Myocyte (in vitro differentiated cells): ENCODE measurements at regions not wholly inside any gene's neighbourhood (a gene's known extent, or its start where the extent isn't known, plus 50 kb on each side); places are given as distances from the start of the nearest gene placed in this dataset.
A peak's percentile ranks its signal among the peaks of the same experiment; 100 is the strongest.

Source experiments
- DNase-seq: peaks from one replicate; pipeline ENCODE4 v3.0.0-alpha.2; 2012; ENCODE audit warnings: low read depth

DNA sequence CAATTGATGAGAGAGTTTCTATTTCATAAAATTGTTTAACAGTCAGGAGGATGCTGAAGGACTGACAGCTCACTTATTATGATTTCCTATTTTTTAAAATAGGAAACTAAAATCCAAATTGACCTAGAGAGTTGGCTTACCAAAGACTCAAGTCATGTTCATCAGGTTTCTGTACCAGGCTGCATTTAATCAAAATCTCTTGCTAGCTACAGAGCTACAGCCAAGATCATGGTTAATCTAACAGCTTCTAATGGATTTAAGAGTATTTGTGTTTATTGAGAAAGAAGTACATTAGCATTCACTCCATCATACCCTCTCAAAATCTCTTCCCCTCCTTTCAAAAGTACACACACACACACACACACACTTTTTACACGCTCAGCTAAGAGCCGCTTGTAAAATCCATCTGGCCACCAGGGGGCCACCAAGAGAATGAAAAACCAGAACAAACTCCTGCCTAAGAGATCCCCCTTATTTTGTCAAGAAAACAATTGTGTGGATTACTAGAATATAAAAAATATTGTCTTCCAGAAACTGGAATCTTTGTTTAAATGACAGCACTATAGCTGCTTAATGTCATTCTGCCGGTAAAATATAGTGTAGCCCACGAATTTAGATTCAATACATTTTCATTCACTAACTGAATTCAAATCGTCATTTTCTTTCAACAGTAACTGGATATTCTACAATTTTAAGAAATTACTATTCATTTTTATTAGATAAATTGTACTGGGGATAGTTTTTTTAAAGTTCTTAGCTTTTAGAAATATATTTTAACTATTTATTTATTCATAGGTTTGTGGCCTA is 334.0 kb downstream of the BTG1 start:
- peak; percentile 76 for DNase-seq

DNA sequence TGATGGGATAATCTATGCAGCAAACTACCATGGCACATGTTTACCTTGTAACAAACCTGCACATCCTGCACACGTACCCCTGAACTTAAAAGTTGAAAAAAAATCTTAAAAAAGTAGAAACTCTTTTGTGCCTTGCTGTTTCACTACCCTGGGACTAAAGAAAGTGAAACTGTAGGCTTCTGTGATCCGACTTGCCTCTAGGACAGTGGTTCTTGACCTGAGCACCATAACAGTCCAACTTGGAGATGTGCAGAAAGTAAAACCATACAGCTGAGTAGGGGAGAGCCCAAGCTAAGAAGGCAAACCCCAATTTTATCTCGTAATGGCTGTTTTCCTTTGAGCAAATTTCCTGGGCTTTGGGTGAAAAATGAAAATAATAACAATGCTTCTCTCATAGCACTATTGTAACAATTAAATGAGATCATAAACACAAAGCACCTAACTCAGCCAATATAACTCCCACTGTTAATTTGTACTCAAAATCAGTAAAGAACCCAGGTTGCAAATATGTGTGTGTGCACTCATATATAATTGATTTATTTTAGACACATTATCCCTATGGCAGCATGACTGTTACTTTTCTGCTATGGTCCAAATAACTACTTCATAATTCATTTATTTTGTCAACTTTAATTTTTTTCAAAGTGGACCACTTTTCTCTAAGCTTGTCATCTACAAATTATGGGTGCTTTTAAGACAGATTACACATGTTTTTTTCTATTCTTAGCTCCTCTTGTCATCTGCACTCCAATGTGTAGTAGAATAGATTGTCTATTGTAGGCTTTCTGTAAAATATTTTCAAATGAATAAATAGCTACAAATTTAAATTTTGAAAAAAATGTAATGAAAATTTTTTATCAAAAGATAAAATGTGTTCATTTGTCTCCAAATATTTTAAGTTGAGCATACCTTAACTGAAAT is 334.9 kb downstream of the BTG1 start:
- DNase-seq, result no peak

- no peak for DNase-seq
Measured at GRCh38 chr12:91810077-91810476, 335.6 kb downstream of the BTG1 start.

DNA sequence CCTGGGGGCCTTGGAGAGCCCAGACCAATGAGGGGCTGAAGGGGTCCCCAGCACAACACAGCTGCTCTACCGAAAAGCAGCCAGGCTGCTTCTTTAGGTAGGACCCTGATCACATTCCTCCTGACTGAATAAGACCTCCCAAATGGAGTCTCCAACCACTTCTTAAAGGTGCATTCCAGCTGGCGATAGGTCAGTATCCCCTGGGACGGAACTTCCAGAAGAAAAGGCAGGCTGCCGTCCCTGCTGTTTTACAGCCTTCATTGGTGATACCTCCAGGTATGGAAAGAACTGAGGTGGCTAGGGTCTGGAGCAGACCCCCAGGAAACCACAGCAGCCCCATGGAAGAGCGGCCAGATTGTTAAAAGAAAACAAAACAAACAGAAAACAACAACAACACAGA is 340.6 kb downstream of the BTG1 start:
- DNase-seq, result no peak

DNA sequence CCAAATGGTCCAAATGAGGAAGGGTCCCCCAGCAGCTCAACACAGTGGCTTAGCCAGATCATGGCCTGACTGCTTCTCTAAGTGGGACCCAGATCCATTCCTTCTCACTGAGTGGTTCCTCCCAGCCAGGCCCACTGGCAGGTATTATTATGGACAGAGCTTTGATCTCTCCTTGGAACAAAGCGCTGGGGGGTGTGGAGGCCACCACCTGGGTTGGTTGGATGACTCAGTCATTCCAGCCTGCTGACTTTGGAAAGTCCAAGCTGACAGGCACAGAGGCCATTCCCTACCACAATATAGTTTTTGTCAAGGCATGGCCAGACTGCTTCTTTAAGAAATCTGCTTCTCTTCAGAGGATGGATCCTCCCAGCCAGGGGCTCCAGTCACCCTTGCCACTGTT is 341.1 kb downstream of the BTG1 start:
- DNase-seq, result peak; percentile 19

DNA sequence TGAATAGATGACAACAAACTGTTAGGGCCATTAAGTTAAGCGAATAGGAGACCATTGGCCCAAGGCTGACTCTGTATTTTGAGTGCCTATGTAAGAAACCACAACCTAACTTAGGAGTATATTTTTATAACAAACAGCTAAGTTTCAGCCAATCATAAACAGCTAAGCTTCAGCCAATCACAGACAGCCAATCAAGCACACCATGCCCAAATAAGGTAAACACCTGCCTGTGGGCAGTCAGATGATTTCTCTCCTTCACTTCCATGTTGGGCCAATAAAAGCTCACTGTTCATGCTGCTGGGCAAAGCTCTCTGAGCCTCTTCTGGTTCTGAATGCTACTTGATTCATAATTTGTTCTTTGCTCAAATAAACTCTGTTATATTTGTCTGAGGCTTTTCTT is 344.6 kb downstream of the BTG1 start:
- no peak for DNase-seq

DNA sequence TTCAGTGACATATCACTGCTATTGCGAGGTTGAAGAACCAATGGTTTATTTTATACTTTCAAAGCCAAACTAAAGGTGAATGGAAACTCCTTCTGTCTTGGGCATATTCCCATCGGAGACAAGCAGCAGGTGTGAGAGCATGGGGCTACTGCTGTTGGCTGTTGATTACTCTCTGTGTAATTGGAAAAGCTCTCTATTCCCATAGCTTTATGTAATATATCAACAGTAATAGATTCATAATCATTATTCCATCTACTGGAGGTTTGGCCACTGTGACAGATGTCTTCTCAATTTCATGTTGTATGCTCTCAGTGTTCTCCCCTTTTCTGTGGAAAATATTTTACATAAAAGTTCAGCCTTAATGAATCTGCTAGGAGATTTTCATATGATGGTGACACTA is 352.0 kb downstream of the BTG1 start:
- no peak for DNase-seq

DNA sequence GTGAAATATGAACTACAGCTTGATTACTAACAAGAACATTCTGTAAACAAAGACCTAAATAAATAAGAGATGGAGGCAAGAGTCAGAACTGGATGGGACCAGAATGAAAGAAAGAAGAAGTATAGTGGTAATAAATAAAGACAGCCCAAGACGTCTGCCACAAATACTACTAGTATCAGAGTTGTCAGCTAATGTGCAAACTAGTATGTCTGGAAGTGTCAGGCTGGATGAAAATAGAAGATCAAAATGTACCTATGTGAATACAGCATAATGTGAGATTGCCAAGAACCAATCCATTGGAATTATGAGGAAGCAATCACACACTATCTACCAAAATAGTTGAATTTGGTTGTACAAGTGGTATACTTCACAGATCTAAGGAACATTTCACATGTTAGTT is 353.0 kb downstream of the BTG1 start:
- no peak for DNase-seq

DNA sequence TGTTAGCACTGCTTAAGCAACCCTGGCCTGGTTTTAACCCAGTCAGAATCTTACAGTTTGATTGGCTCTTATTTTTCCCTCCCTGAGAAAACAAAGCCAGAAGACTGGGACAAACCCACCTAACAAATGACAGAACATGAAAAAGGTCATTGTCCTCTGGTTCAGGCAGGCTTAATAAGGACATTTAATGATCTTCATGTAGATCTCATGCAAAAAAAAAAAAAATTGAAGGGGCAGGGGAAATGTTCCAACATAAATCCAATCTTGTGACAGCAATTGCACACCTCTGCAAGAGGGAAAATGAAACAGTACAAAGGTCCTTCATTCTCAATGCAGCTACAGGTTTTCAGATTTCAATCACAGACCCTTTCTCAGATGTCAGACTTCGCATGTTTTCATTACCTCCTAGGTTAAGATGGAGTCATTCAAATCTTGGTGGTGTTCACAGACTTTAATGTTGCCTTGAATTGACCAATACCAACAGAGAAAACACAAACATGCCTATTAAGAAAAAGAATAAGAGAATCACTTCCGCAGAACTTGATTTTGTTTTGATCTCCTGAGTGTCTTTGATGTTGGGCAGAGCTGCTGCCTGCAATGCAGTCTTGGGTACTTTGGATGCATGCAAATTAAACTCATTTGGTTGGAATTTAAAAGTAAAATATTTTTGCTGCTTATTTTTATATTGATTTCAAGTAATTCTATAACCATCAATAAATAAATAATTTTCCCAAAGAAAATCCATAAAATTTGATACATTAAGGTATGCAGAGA is 359.0 kb downstream of the BTG1 start:
- DNase-seq, result no peak

GRCh38 chr12:91785655-91786498 is 359.8 kb downstream of the BTG1 start:
- no peak for DNase-seq

- peak; percentile 44 for DNase-seq
Measured at GRCh38 chr12:91781114-91781513, 364.5 kb downstream of the BTG1 start.

DNA sequence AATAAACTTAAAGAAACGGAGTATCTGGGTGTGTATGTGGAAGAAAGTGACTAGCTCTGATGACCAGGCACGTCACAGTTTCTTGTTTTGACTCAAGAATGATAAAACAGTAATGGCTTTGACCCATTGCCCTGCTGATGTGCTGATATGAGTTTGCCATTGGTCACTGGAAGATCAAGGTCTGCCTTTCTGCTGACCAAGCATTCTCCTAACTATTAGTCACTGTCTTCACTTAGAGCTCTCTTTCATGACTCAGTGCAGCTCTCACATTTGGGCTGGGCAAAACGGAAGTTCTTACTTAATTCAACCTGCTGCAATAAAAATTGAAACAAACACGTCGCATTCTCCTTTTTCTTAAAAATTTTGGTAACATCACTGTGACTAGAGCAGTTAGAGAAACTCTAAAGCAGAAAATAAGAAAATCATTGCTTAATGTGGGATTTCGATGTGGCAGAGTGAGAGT is 366.7 kb downstream of the BTG1 start:
- DNase-seq, result peak; percentile 86

DNA sequence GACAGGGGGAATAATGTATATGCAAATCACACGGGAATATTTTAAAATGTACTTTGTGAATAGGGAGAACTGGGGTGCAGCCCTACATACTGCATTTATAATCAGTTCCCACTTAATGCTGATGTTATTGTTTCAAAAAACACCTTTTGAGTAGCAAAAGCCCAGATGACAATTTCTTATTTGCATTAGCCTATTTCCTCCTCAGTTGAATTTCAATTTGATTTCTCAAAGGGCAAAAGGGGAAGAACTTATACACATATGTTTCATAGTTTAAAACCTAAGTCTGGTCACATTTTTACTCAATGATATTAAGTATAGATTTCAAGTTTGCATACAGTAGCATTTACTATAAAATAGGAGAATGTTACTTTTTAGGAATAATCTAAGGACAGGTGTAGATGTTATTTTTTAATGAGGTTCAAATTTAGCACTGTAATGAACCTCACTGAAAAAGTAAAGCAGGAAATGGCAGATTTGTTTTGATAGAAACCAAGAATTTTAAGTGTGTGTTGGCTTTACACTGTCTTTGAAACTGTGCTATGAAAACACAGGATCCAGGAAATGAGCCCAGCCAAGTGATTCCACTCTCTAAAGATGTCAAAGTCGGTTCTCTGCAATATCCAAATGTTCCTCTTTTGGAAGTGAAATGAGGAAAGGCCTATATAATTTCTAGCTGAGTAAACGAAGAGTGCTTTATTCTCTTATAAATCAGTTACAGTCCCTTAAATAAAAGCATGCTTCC is 367.4 kb downstream of the BTG1 start:
- DNase-seq, result no peak

DNA sequence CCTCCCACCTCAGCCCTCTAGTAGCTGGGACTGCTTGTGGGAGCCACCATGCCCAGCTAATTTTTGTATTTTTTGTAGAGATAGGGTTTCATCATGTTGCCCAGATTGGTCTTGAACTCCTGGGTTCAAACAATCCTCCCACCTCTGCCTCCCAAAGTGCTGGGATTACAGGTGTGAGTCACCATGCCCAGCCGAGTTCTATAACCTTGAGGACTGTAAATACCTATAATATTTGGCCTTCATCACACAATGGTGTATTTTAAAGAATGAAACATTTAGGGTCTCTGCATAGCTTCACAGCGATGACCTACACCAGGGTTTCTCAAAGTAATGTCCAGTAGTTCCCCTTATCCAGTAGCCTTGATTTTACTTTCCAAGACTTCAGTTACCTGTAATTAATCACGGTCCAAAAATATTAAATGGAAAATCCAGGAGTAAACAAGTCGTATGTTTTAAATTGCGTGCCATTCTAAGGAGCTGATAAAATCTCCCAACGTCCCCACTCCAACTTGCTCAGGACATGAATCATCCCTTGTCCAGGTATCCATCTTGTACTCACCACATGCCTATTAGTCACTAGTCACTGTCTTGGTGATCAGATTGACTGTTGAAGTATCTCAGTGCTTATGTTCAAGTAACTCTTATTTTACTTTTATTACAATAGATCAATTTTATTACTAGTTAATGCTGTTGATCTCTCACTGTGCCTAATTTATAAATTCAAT is 368.2 kb downstream of the BTG1 start:
- DNase-seq, result no peak

DNA sequence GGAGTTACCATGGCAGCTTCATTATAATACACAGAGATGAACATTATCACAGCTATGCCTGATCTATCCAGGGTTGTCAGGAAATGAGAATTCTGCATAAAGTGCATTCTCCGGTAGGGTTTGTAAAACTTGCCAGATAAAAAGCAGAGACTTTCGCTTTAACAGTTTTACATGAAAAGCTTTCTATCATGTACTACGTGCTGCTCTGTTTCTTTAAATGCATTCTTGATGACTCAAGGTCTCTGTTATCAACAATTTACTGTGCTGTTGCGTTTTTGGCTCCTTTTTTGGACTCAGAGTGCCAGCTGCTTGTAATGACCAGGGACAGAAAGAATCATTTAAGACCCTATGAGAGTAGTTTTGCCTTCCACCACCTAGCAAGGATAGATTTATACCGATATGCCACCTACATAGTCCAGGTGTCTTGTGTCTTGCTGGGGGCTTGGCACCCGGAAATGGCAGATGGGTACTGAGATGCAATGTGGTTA is 371.2 kb downstream of the BTG1 start:
- peak; percentile 33 for DNase-seq

DNA sequence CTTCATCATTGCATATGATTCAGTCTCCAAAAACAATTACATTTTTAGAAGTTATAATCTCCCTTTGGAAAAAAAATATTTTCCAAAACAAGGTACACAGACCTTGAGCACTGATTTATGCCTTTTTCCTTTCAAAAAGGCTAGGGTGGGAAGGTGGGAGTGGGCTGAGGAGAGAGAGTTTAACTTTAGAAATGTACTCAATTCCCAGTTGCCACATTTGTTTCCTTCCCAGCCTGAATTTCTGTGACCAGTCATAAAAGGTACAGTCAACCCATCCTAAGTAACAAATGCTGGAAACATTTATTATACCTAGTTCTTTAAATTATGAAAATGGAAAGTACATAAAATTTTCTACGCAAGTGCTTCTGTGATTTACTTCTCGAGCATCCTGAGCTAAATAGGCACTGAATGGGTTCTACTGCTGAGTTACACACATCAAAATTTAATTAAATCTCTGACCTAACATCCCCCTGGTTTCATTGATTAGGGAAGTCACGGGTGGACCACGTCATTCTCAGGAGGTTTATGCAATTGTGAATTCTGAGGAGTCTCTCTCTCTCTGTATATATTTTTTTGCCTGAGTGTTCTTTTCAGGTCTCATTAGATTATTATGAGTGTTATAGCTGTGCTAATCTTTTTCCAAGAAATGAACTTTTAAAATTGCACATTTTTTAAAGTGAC is 371.8 kb downstream of the BTG1 start:
- no peak for DNase-seq

- DNase-seq, result no peak
Measured at GRCh38 chr12:91772411-91772810, 373.2 kb downstream of the BTG1 start.

- no peak for DNase-seq
Measured at GRCh38 chr12:91769736-91770135, 375.9 kb downstream of the BTG1 start.
